ENCODE measurements at regions not wholly inside any gene's neighbourhood (a gene's known extent, or its start where the extent isn't known, plus 50 kb on each side); places are given as distances from the start of the nearest gene placed in this dataset.

GRCh38 chr2:117339980-117340379 lies 474.5 kb upstream of the DDX18 start:
- no peak for TF ChIP-seq EZH2 (IDR thresholded peaks at IDR 0.05; ENCODE audit: borderline replicate concordance, low read length)
- TF ChIP-seq, protein P1, sequence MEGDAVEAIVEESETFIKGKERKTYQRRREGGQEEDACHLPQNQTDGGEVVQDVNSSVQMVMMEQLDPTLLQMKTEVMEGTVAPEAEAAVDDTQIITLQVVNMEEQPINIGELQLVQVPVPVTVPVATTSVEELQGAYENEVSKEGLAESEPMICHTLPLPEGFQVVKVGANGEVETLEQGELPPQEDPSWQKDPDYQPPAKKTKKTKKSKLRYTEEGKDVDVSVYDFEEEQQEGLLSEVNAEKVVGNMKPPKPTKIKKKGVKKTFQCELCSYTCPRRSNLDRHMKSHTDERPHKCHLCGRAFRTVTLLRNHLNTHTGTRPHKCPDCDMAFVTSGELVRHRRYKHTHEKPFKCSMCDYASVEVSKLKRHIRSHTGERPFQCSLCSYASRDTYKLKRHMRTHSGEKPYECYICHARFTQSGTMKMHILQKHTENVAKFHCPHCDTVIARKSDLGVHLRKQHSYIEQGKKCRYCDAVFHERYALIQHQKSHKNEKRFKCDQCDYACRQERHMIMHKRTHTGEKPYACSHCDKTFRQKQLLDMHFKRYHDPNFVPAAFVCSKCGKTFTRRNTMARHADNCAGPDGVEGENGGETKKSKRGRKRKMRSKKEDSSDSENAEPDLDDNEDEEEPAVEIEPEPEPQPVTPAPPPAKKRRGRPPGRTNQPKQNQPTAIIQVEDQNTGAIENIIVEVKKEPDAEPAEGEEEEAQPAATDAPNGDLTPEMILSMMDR (IDR thresholded peaks at IDR 0.05; ENCODE audit: low read length): no peak
